ENCODE measurements at regions not wholly inside any gene's neighbourhood (a gene's known extent, or its start where the extent isn't known, plus 50 kb on each side); places are given as distances from the start of the nearest gene placed in this dataset.

DNA sequence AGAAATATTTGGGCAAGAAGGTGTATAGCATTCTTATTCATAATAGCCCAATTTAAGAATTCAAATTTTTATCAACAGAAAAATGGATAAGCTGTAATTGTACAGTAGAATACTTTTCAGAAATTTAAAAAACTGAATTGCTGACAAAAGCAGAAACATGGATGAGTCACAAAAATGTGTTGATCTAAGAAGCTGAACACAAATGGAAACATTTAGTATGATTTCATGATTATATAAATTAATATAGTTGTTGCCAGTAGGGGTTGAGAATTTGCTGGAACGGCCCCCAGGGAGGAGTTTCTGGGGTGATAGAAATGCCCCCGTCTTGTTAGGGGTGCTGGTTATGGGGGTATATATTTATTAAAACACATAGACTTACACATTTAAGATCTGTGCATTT lies 179.1 kb downstream of the KLF6 start:
- TF ChIP-seq POLR2AphosphoS5 (IDR thresholded peaks at IDR 0.05; ENCODE audit: borderline replicate concordance, low read depth, low read length) (no peak), EZH2 (IDR thresholded peaks at IDR 0.05) (no peak)
